Activated CD4-positive, alpha-beta T cell treated with anti-CD3 and anti-CD28 coated beads, Interleukin-2, amount 50 U/mL, for 48 hours (primary cell): ENCODE measurements at regions not wholly inside any gene's neighbourhood (a gene's known extent, or its start where the extent isn't known, plus 50 kb on each side); places are given as distances from the start of the nearest gene placed in this dataset.

Source experiments
- DNase-seq, 2 experiments: peaks; one replicate each; pipeline ENCODE4 v3.0.0-alpha.2; 2020

- DNase-seq = no peak
Observed at GRCh38 chr5:152337484-152337883, 67.6 kb downstream of the NMUR2 start.

- DNase-seq = no peak
Observed at GRCh38 chr5:152335461-152335860, 69.6 kb downstream of the NMUR2 start.

GRCh38 chr5:152332716-152333460 is 72.2 kb downstream of the NMUR2 start:
- no peak for DNase-seq

GRCh38 chr5:152331718-152332117 is 73.4 kb downstream of the NMUR2 start:
- DNase-seq = no peak

- DNase-seq = no peak
Observed at GRCh38 chr5:152331006-152331405, 74.1 kb downstream of the NMUR2 start.

GRCh38 chr5:152329761-152330283 is 75.3 kb downstream of the NMUR2 start:
- no peak for DNase-seq

GRCh38 chr5:152329207-152329606 is 75.9 kb downstream of the NMUR2 start:
- DNase-seq = no peak

- no peak for DNase-seq
Observed at GRCh38 chr5:152315942-152316341, 89.1 kb downstream of the NMUR2 start.

- no peak for DNase-seq
Observed at GRCh38 chr5:152314196-152314829, 90.8 kb downstream of the NMUR2 start.

- DNase-seq = no peak
Observed at GRCh38 chr5:152309926-152310450, 95.1 kb downstream of the NMUR2 start.

GRCh38 chr5:152306386-152306785 is 98.7 kb downstream of the NMUR2 start:
- no peak for DNase-seq

- DNase-seq = no peak
Observed at GRCh38 chr5:152305525-152305924, 99.6 kb downstream of the NMUR2 start.

- DNase-seq = no peak
Observed at GRCh38 chr5:152303841-152304240, 101.2 kb downstream of the NMUR2 start.

- no peak for DNase-seq
Observed at GRCh38 chr5:152297866-152298265, 107.2 kb downstream of the NMUR2 start.

- no peak for DNase-seq
Observed at GRCh38 chr5:152293189-152293588, 111.9 kb downstream of the NMUR2 start.

- DNase-seq = no peak
Observed at GRCh38 chr5:152290181-152290580, 114.9 kb downstream of the NMUR2 start.

GRCh38 chr5:152288917-152289595 is 116.0 kb downstream of the NMUR2 start:
- DNase-seq = no peak

GRCh38 chr5:152288499-152288898 is 116.6 kb downstream of the NMUR2 start:
- DNase-seq = no peak

- no peak for DNase-seq
Observed at GRCh38 chr5:152285764-152286163, 119.3 kb downstream of the NMUR2 start.

- DNase-seq = no peak
Observed at GRCh38 chr5:152282331-152282730, 122.7 kb downstream of the NMUR2 start.

- no peak for DNase-seq
Observed at GRCh38 chr5:152277936-152278335, 127.1 kb downstream of the NMUR2 start.

- DNase-seq = no peak
Observed at GRCh38 chr5:152274224-152274623, 130.9 kb downstream of the NMUR2 start.

- no peak for DNase-seq
Observed at GRCh38 chr5:152271420-152271819, 133.7 kb downstream of the NMUR2 start.

GRCh38 chr5:152270096-152270495 is 135.0 kb downstream of the NMUR2 start:
- no peak for DNase-seq
